B cell (primary cell): ENCODE measurements at regions not wholly inside any gene's neighbourhood (a gene's known extent, or its start where the extent isn't known, plus 50 kb on each side); places are given as distances from the start of the nearest gene placed in this dataset.

Experiments used
- EZH2 ChIP-seq: IDR thresholded peaks from 2 replicates; pipeline ENCODE4 v1.6.1; 2012; ENCODE audit warnings: borderline replicate concordance, low read depth, mild to moderate bottlenecking, moderate library complexity, low read length; ENCODE audit not compliant: insufficient read depth, poor library complexity, severe bottlenecking
- TF ChIP-seq, protein P1 (sequence below): fragments of 200-600 bp; IDR thresholded peaks from one replicate; pipeline ENCODE4 v1.8.0; 2022; ENCODE audit warnings: antibody characterized with exemption, mild to moderate bottlenecking

DNA sequence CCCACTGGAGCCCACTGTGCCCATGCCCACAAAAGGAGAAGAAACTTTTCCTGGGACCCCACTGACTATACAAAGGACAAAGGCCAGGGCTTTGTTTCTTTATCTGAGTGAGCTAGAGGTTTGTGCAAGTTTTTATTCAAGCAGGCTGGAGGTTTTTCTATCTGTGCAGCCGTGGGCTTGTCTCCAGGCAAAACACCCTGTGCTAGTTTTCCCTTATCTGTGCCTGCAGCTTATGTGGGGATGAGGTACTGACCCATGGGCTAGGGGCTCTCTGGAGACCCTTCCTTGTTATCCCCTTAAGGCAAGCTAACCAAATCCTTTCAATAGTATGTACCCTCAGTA lies 545.5 kb downstream of the ZPLD1 start:
- TF ChIP-seq, protein P1, sequence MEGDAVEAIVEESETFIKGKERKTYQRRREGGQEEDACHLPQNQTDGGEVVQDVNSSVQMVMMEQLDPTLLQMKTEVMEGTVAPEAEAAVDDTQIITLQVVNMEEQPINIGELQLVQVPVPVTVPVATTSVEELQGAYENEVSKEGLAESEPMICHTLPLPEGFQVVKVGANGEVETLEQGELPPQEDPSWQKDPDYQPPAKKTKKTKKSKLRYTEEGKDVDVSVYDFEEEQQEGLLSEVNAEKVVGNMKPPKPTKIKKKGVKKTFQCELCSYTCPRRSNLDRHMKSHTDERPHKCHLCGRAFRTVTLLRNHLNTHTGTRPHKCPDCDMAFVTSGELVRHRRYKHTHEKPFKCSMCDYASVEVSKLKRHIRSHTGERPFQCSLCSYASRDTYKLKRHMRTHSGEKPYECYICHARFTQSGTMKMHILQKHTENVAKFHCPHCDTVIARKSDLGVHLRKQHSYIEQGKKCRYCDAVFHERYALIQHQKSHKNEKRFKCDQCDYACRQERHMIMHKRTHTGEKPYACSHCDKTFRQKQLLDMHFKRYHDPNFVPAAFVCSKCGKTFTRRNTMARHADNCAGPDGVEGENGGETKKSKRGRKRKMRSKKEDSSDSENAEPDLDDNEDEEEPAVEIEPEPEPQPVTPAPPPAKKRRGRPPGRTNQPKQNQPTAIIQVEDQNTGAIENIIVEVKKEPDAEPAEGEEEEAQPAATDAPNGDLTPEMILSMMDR: no peak
- TF ChIP-seq EZH2: no peak
